A673 (cell line): ENCODE measurements at regions not wholly inside any gene's neighbourhood (a gene's known extent, or its start where the extent isn't known, plus 50 kb on each side); places are given as distances from the start of the nearest gene placed in this dataset.

Experiments
- BruUV-seq: library from RNA; stranded (reverse); fragments of 400-500 nt; replicated peaks from 2 replicates; lab custom pipeline; 2021; lab: Mats Ljungman, UMichigan
- CTCF ChIA-PET: fragments of 300-600 bp; sonication (Branson Sonifier 250); formaldehyde crosslinking; loops from one replicate; lab custom pipeline; 2022; ENCODE audit warnings: antibody characterized with exemption; lab: Charles Lee
- POLR2A ChIA-PET: fragments of 300-600 bp; sonication (Branson Sonifier 250); formaldehyde crosslinking; loops from one replicate; lab custom pipeline; 2022; ENCODE audit warnings: antibody characterized with exemption; ENCODE audit not compliant: low non-redundant PET; lab: Charles Lee
- DNase-seq: peaks from one replicate; pipeline ENCODE4 v3.0.0-alpha.2; 2015; ENCODE audit warnings: low spot score
- H3K27ac ChIP-seq: fragments of 200-600 bp; sonication (generic); 2 replicates; pipeline ENCODE4 v1.5.1; 2016; ENCODE audit warnings: mixed run types, low read depth, mild to moderate bottlenecking, mixed read lengths, antibody characterized with exemption, low read length; ENCODE audit not compliant: poor library complexity, severe bottlenecking
- H3K27me3 ChIP-seq: fragments of 200-600 bp; sonication (generic); replicated peaks from 2 replicates; pipeline ENCODE4 v1.6.1; 2017; ENCODE audit warnings: mixed run types, low read depth, mild to moderate bottlenecking, mixed read lengths, antibody characterized with exemption, low read length; ENCODE audit not compliant: insufficient read depth, poor library complexity
- H3K36me3 ChIP-seq: fragments of 200-600 bp; sonication (generic); 2 replicates; pipeline ENCODE4 v1.6.1; 2016; ENCODE audit warnings: mixed run types, mild to moderate bottlenecking, mixed read lengths, antibody characterized with exemption, low read length; ENCODE audit not compliant: insufficient read depth, poor library complexity, severe bottlenecking
- H3K4me1 ChIP-seq: fragments of 200-600 bp; sonication (generic); 2 replicates; pipeline ENCODE4 v1.6.1; 2017; ENCODE audit warnings: mixed run types, mild to moderate bottlenecking, mixed read lengths, antibody characterized with exemption, low read length; ENCODE audit not compliant: insufficient read depth, poor library complexity, severe bottlenecking
- H3K4me3 ChIP-seq: fragments of 200-600 bp; sonication (generic); 2 replicates; pipeline ENCODE4 v1.5.1; 2016; ENCODE audit warnings: low read depth, mixed run types, mild to moderate bottlenecking, mixed read lengths, low read length; ENCODE audit not compliant: poor library complexity, severe bottlenecking
- H3K9me3 ChIP-seq: fragments of 200-600 bp; sonication (generic); 2 replicates; pipeline ENCODE4 v1.6.1; 2016; ENCODE audit warnings: mixed run types, low read depth, mild to moderate bottlenecking, mixed read lengths, antibody characterized with exemption, low read length; ENCODE audit not compliant: poor library complexity, severe bottlenecking
- CTCF ChIP-seq: fragments of 300-800, 200-600 bp; sonication (generic); conservative IDR thresholded peaks from 2 replicates; pipeline ENCODE4 v1.5.1; 2017; ENCODE audit warnings: low read depth, mild to moderate bottlenecking, antibody characterized with exemption, low read length, moderate library complexity, mixed read lengths
- EZH2 ChIP-seq: fragments of 200-600 bp; sonication (generic); IDR thresholded peaks from 2 replicates; pipeline ENCODE4 v1.6.1; 2017; ENCODE audit warnings: borderline replicate concordance, low read depth, mild to moderate bottlenecking, mixed read lengths, antibody characterized with exemption, low read length; ENCODE audit not compliant: poor library complexity, severe bottlenecking
- intact Hi-C: fragments of 100-400 bp; cut with micrococcal nuclease; formaldehyde crosslinking; loops from one replicate; pipeline ENCODE4 v1.10.0; 2022; ENCODE audit not compliant: unreplicated experiment

- BruUV-seq, result no TSS peak
- no peak for DNase-seq
- no peak for TF ChIP-seq EZH2
- no peak for TF ChIP-seq CTCF
- Histone ChIP-seq H3K4me1 (no peaks in the 10 kb centered on the region), H3K36me3 (no peaks in the 10 kb centered on the region), H3K4me3 (no peak overlapping the region), H3K27me3 (no peaks in the 10 kb centered on the region), H3K9me3 (peaks cover 19% of the 10 kb centered on the region), H3K27ac (no peak overlapping the region)
- intact Hi-C loops, result no loop called here
- CTCF ChIA-PET, result no interaction called here
- POLR2A ChIA-PET, result no interaction called here
These were observed 617.8 kb downstream of the MMUT start for GRCh38 chr6:48845219-48845618.

- no TSS peak for BruUV-seq
- TF ChIP-seq EZH2 (no peak), CTCF (no peak)
- DNase-seq, result no peak
- Histone ChIP-seq H3K4me3 (no peak overlapping the region), H3K4me1 (no peaks in the 10 kb centered on the region), H3K9me3 (peaks cover 19% of the 10 kb centered on the region), H3K27me3 (no peaks in the 10 kb centered on the region), H3K36me3 (no peaks in the 10 kb centered on the region), H3K27ac (no peak overlapping the region)
- intact Hi-C loops, result no loop called here
- ChIA-PET CTCF (no interaction called here), POLR2A (no interaction called here)
These were observed 618.4 kb downstream of the MMUT start for GRCh38 chr6:48844696-48845095.

- CTCF ChIA-PET, result no interaction called here
- DNase-seq, result no peak
- intact Hi-C loops, result no loop called here
- Histone ChIP-seq H3K27ac (no peak overlapping the region), H3K36me3 (no peaks in the 10 kb centered on the region), H3K4me3 (no peak overlapping the region), H3K4me1 (no peaks in the 10 kb centered on the region), H3K27me3 (no peaks in the 10 kb centered on the region), H3K9me3 (peaks cover 19% of the 10 kb centered on the region)
- no peak for TF ChIP-seq CTCF
- no TSS peak for BruUV-seq
- POLR2A ChIA-PET, result no interaction called here
These were observed 622.2 kb downstream of the MMUT start for GRCh38 chr6:48840896-48841295.

- intact Hi-C loops, result no loop called here
- POLR2A ChIA-PET, result no interaction called here
- no peak overlapping the region for H3K4me3 ChIP-seq
These were observed 623.8 kb downstream of the MMUT start for GRCh38 chr6:48839206-48839605.

More at GRCh38 chr6:48839206-48839605, 623.8 kb downstream of the MMUT start:
- DNase-seq, result no peak
- Histone ChIP-seq H3K9me3 (peaks cover 19% of the 10 kb centered on the region), H3K4me1 (no peaks in the 10 kb centered on the region), H3K27me3 (no peaks in the 10 kb centered on the region), H3K36me3 (no peaks in the 10 kb centered on the region), H3K27ac (no peak overlapping the region)
- no TSS peak for BruUV-seq
- TF ChIP-seq CTCF (no peak), EZH2 (no peak)
- CTCF ChIA-PET, result no interaction called here
